ENCODE measurements at regions not wholly inside any gene's neighbourhood (a gene's known extent, or its start where the extent isn't known, plus 50 kb on each side); places are given as distances from the start of the nearest gene placed in this dataset.

GRCh38 chr6:23086100-23086499 lies 516.7 kb downstream of the HDGFL1 start:
- DNase-seq = no peak
- no peak for TF ChIP-seq CTCF (IDR thresholded peaks at IDR 0.05; ENCODE audit: borderline replicate concordance)

GRCh38 chr6:23087471-23087870 lies 518.1 kb downstream of the HDGFL1 start:
- intact Hi-C loops (cut with micrococcal nuclease) = no loop called here
- no peak overlapping the region for H3K4me3 ChIP-seq
- no peak for TF ChIP-seq CTCF (IDR thresholded peaks at IDR 0.05; ENCODE audit: borderline replicate concordance)

More at GRCh38 chr6:23086100-23086499, 516.7 kb downstream of the HDGFL1 start:
- no peak overlapping the region for H3K4me3 ChIP-seq
- no peaks in the 10 kb centered on the region for H3K4me1 ChIP-seq
- no peaks in the 10 kb centered on the region for H3K9me3 ChIP-seq (replicated peaks)
- H3K27ac ChIP-seq (replicated peaks) = no peak overlapping the region
- H3K27me3 ChIP-seq (ENCODE audit: low read depth) = no peaks in the 10 kb centered on the region
- H3K36me3 ChIP-seq = no peaks in the 10 kb centered on the region
- intact Hi-C loops (cut with micrococcal nuclease) = no loop called here

DNA sequence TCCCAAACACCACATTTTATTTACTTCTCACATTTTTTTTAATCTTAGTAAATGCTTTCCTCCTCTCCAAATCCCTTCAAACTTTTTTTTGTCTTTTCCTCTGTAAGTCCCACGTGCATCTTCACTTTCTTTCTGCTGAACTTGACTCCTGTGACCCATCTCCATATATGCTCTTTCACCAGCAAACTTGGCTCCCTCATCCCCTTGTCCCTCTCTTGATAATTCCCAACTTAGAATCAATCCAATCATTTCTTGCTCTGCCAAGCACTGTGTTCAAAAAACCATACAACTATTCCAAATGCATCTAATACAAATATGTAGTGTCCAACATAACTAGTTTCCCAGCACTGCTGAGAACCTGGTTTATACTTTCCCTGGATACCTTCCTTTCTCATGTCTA lies 519.4 kb downstream of the HDGFL1 start:
- H3K27ac ChIP-seq (replicated peaks) = no peak overlapping the region
- H3K4me1 ChIP-seq = no peaks in the 10 kb centered on the region
- H3K9me3 ChIP-seq (replicated peaks) = no peaks in the 10 kb centered on the region
- no peak for DNase-seq
- intact Hi-C loops (cut with micrococcal nuclease) = no loop called here
- H3K36me3 ChIP-seq = no peaks in the 10 kb centered on the region
- TF ChIP-seq CTCF (IDR thresholded peaks at IDR 0.05; ENCODE audit: borderline replicate concordance) = no peak
- H3K4me3 ChIP-seq = no peak overlapping the region
- H3K27me3 ChIP-seq (ENCODE audit: low read depth) = no peaks in the 10 kb centered on the region

More at GRCh38 chr6:23087471-23087870, 518.1 kb downstream of the HDGFL1 start:
- no peak for DNase-seq
- H3K36me3 ChIP-seq = no peaks in the 10 kb centered on the region
- no peak overlapping the region for H3K27ac ChIP-seq (replicated peaks)
- no peaks in the 10 kb centered on the region for H3K4me1 ChIP-seq
- no peaks in the 10 kb centered on the region for H3K9me3 ChIP-seq (replicated peaks)
- H3K27me3 ChIP-seq (ENCODE audit: low read depth) = no peaks in the 10 kb centered on the region

GRCh38 chr6:23089981-23090380 lies 520.6 kb downstream of the HDGFL1 start:
- no peak for DNase-seq
- Histone ChIP-seq H3K27me3 (ENCODE audit: low read depth) (no peaks in the 10 kb centered on the region), H3K27ac (replicated peaks) (no peak overlapping the region), H3K36me3 (no peaks in the 10 kb centered on the region), H3K4me1 (no peaks in the 10 kb centered on the region), H3K4me3 (no peak overlapping the region), H3K9me3 (replicated peaks) (no peaks in the 10 kb centered on the region)
- no peak for TF ChIP-seq CTCF (IDR thresholded peaks at IDR 0.05; ENCODE audit: borderline replicate concordance)
- intact Hi-C loops (cut with micrococcal nuclease) = no loop called here

DNA sequence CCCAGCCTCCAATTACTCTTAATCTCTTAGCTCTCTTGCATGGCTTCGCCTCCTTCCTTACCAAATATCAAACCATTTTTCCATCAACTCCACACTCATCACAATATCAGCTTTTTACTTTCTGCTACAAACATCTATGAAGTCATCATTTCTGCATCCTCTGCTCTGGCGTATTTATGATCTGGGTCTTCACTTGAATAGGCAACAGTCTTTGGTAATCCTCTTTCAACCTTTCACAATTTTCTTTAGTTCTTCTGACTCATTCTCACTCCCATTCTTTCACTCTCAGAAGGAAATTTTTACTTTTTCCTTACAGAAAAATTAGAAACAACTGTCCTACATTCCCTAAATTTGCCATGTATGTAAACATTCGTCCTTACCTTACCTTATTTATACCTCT lies 522.4 kb downstream of the HDGFL1 start:
- Histone ChIP-seq H3K4me1 (no peaks in the 10 kb centered on the region), H3K36me3 (no peaks in the 10 kb centered on the region), H3K9me3 (replicated peaks) (peaks cover 9% of the 10 kb centered on the region), H3K27ac (replicated peaks) (no peak overlapping the region), H3K4me3 (no peak overlapping the region), H3K27me3 (ENCODE audit: low read depth) (no peaks in the 10 kb centered on the region)
- intact Hi-C loops (cut with micrococcal nuclease) = no loop called here
- no peak for TF ChIP-seq CTCF (IDR thresholded peaks at IDR 0.05; ENCODE audit: borderline replicate concordance)
- no peak for DNase-seq

- no peak for DNase-seq
- no peak overlapping the region for H3K27ac ChIP-seq (replicated peaks)
- peaks cover 9% of the 10 kb centered on the region for H3K9me3 ChIP-seq (replicated peaks)
- no peaks in the 10 kb centered on the region for H3K27me3 ChIP-seq (ENCODE audit: low read depth)
- no peaks in the 10 kb centered on the region for H3K4me1 ChIP-seq
- no peak for TF ChIP-seq CTCF (IDR thresholded peaks at IDR 0.05; ENCODE audit: borderline replicate concordance)
- H3K4me3 ChIP-seq = no peak overlapping the region
- intact Hi-C loops (cut with micrococcal nuclease) = no loop called here
- H3K36me3 ChIP-seq = no peaks in the 10 kb centered on the region
These were observed 527.5 kb downstream of the HDGFL1 start for GRCh38 chr6:23096876-23097275.

All from left ventricle myocardium inferior (tissue), 1 donor.